GM19240 (cell line): ENCODE measurements at regions not wholly inside any gene's neighbourhood (a gene's known extent, or its start where the extent isn't known, plus 50 kb on each side); places are given as distances from the start of the nearest gene placed in this dataset.
"Not testable (repeated sequence)": the region's sequence is repeated elsewhere in the genome, so short reads cannot be mapped to it uniquely, and the experiment has no call there.

ENCODE experiments used
- DNase-seq: peaks from one replicate; pipeline ENCODE4 v3.0.0; 2011; ENCODE audit warnings: low spot score; ENCODE audit not compliant: insufficient read length

- no peak for DNase-seq
Observed at GRCh38 chr7:121498816-121499215, 102.7 kb upstream of the FAM3C start.

GRCh38 chr7:121497545-121497944 lies 101.4 kb upstream of the FAM3C start:
- not testable (repeated sequence) for DNase-seq

GRCh38 chr7:121494516-121494915 lies 98.4 kb upstream of the FAM3C start:
- no peak for DNase-seq

DNA sequence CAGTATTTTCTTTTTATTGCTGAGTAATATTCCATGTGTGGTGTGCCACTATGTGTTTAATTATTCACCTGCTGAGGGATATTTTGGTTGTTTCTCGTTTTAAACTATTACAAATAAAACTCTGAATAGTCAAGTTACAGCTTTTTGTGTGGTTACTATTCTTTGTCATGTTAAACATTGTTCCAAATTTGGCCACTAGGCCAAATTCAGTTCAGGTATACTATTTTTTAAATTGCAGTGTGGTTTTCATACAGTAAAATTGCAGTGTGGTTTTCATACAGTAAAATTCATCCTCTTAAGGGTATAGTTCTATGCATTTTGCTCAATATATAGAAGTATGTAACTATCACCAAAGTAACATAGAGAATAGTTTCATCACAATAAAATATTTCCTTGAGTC lies 97.4 kb upstream of the FAM3C start:
- DNase-seq, result no peak

DNA sequence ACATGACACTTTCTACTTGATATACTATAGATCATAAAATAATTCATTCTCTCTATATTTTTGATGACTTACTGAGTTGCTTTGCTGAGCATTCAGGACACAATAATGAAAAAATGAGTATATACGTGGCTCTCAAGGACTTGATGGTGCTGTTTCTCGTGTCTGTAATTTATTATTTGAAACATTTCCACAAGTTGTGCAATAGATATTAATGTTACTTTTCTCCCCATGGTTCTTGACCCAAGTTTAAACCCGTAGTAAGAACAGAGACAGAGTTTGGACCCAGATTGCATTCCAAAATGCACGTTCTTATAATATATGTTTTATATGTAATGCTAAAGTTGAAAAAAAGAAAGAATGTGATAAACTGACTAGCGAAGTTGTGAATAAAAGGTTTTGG lies 94.2 kb upstream of the FAM3C start:
- no peak for DNase-seq

DNA sequence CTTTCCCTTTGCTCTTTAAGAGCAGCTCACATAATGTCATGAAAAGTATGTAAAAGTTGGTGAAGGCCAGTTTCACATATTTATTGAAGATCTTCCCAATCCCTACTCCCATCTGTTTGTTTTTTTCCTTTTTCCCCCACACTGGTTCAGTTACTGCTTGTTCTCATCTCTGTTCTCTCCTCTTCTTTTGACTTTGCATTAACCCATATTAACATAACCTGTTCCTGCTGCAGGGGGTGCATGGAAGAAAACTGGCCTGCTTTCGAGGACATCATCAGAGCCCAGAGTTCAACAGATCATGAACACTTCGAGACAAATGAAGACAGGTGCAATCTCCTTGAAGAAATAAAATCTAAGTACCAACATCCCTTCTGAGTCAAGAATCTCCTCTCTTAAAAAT lies 93.3 kb upstream of the FAM3C start:
- no peak for DNase-seq

DNA sequence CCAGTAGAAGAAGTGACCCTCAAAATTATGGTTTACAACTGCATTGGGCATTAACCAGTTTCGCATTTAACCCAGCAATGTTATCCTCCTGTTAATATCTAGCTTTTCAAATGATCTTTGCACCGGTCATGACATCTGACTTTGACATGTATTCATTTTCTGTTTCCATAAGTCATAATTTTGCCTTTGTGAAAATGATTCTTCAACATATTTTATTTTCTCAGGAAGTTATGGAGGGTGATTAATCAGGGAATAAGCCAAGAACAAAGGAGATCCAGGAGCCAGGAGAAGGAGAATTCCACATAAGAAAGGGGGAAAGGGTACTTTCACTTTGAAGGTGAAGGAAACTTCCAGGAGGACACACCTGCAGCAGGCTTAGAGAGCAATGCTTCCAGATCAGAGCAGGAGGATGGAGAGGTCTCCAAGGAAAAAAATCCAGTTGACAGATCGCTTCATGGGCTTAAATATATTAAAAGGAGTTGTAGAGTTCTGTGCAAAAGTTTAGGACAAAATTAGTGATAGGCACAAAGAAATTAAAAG lies 92.1 kb upstream of the FAM3C start:
- DNase-seq, result no peak

GRCh38 chr7:121486590-121486989 lies 90.5 kb upstream of the FAM3C start:
- no peak for DNase-seq

GRCh38 chr7:121485467-121486243 lies 89.5 kb upstream of the FAM3C start:
- no peak for DNase-seq

DNA sequence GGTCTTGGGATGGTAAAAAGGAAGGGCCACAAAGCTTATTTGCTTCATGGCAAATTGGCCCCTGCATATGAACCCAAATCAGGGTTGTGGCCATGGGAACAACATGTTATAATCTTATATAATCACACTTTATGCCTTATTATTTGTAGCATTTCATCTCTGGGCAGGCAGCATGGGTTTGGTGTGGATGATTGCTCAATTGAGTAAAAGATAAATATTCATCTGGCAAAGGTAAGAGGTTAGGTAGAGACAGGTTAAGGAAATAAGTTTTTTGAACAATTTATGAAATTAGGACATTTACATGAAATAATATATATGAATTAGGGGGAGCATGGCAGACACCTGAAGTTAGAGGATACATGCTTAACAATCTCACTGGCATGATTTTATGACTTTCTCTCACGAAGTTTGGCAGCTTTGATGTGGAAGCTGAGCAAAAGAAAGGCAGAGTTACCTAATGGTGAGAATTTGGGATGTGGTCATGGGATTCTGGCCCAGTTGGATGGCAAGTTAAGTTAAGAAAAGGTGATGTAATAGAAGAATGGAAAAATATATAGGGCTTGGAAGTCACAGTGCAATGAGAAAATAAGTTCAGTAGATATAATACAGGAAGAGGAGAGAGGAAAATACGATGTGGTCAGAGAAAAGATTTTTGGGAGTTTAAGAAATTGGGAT lies 88.1 kb upstream of the FAM3C start:
- DNase-seq, result no peak

GRCh38 chr7:121480566-121481335 lies 84.6 kb upstream of the FAM3C start:
- DNase-seq, result no peak

DNA sequence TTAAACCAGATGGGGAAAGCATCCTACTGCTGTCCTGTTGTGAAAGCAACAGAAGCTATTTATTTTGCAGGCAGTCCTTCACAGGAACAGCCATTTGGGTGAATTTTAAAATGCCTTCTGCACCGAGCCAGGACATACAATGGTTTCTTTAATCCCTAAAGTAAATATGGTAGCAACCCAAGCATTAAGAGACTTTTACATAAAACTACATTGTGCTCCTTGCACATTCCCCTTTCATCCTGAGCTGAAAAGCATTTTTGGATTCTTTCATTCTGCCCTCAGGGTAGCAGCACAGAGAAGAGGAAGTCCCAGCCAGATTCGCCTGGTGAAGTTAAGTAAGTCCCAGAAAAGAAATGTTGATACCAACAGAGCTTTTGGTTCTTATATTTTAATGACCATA lies 84.0 kb upstream of the FAM3C start:
- no peak for DNase-seq

- no peak for DNase-seq
Observed at GRCh38 chr7:121479466-121479865, 83.4 kb upstream of the FAM3C start.

- no peak for DNase-seq
Observed at GRCh38 chr7:121475806-121476205, 79.7 kb upstream of the FAM3C start.

DNA sequence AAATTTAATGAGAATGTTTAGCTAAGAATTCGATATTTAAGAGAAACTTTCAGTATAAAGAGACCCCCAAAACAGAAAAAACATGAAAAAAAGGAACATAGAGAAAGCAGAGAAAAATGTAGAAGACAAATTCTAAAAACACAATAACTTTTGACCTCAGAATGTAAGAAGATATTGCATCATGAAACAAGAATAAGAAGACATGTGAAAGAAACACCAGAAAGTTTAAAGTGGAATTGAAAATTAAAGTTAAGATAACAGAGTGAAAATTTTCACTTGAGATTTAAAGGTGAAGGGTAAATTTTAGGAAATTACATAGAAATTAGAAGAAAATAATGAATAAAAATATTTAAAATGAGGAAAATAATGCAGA lies 78.2 kb upstream of the FAM3C start:
- no peak for DNase-seq

GRCh38 chr7:121473645-121474300 lies 77.7 kb upstream of the FAM3C start:
- DNase-seq, result no peak

DNA sequence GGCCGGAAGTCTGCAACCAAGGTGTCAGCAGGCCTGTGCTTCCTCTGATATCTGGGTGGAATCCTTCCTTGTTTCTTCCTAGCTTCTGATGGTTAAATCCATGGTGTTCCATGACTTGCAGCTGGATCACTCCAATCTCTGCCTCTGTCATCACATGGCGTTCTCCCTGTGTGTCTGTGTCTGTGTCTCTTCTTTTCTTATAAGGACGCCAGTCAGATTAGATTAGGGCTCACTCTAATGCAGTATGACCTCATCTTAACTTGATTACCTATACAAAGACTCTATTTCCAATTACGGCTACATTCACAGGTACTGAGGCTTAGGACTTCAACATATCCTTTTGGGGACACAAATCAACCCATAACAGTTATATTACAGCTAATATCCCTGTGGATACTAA lies 70.3 kb upstream of the FAM3C start:
- no peak for DNase-seq

DNA sequence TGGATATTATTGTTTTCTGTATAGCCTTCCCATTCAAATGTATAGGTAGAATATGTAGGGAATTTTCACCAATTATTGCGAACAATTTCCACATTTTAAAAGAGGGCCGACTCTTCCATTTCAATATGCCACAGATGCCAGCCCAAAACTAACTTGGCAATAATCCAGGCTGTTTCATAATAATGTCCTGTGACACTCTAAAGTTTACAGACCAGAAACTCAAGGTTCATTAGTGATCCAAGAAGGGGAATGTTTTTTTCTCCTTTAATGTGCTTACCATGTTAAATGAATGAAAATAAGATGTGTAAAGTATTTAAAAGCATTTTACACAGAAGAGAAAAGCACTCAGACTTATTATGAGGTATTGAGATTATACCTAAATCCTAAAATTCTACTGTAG lies 63.0 kb upstream of the FAM3C start:
- DNase-seq, result no peak

DNA sequence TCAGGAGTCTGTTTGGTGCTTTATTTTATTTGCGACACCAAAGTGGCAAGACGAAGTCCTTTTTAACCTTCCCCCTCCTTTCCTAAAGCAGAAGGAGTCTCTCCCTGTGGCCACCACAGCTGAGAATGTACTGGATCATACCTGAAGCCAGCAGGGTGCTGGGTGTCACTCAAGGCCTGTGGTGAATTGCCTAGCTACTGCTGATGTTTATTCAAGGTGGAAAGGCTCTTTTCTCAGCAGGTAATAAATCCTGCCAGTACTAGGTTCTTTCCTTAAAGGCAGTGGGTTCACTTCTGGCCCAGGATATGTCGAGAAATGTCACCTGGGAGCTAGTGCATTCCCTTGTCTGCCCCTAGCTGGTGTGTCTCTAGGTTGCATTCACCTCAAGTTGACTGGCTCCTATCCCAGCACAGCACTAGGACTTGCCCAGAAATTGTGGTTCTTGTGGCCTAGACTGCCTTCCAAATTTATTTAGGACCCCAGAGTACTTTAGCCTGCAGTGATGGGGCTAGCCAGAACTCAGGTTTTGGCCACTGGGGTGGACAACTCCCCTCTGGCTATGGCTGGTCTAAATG lies 60.8 kb upstream of the FAM3C start:
- no peak for DNase-seq

DNA sequence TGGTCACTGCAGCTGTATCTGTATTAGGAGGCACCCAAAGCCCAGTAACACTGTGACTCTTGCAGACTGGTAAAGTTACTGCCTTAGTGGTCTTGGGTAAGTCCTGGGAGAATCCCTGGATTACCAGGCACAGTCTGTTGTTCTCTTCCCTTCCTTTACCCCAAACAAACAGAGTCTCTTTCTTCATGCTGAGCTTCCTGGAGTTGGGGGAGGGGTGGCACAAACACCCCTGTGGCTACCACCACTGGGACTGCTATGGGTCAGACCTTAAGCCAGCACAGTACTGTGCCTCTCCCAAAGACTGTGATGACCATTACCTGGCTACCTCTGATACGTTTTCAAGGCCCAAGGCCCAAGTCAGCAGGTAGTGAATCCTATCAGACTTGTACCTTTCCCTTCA lies 59.9 kb upstream of the FAM3C start:
- DNase-seq, result no peak

- DNase-seq, result no peak
Observed at GRCh38 chr7:121452389-121452788, 56.3 kb upstream of the FAM3C start.
